ENCODE measurements at regions not wholly inside any gene's neighbourhood (a gene's known extent, or its start where the extent isn't known, plus 50 kb on each side); places are given as distances from the start of the nearest gene placed in this dataset.

DNA sequence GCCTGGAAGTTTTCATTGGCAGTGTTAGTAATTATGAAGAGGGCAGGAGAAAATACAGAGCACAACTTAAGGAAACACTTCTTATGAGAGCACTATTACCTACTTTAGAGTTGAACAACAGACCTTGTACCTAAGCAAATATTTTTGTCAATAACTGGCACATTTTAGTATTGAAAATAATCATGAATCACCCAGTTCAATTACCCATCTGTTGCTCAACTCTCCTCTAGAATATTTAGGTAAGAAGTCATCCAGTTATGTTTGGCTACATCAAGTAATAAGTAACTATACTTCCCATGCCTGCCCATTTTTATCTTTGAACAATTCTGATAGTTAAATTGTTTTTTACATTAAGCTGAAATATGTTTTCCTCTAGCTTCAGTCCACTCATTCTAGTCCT, 893.4 kb downstream of the DIAPH3 start:
- DNase-seq (ENCODE audit: extremely low read depth, low read depth) = no peak
- H3K4me3 ChIP-seq (replicated peaks; ENCODE audit: low read depth, low read length) = no peak overlapping the region
- no peak for TF ChIP-seq CTCF (IDR thresholded peaks at IDR 0.05; ENCODE audit: low read depth, low read length, missing control alignments)

- H3K4me3 ChIP-seq (replicated peaks; ENCODE audit: low read depth, low read length) = no peak overlapping the region
- TF ChIP-seq CTCF (IDR thresholded peaks at IDR 0.05; ENCODE audit: low read depth, low read length, missing control alignments) = no peak
- no peak for DNase-seq (ENCODE audit: extremely low read depth, low read depth)
These were observed 888.6 kb downstream of the DIAPH3 start for GRCh38 chr13:59274958-59275727.

DNA sequence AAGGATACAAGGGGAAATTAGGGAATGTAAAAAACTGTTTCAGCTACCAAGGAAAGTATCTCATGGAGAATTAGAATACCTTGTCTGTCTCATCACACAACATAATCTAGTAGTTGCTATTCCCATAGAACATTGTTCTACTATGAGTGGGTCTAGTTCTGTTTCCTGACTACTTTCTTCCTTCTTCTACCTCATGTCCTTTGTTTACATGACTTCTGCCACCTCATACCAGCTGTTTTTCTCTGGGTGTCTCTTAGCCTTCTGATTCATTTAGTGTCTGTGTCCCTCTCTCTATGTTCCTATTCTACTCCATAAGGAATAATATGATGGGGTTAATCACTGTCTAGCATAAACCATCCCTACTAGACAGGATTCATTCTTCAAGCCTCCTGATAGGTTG, 887.3 kb downstream of the DIAPH3 start:
- H3K4me3 ChIP-seq (replicated peaks; ENCODE audit: low read depth, low read length) = no peak overlapping the region
- TF ChIP-seq CTCF (IDR thresholded peaks at IDR 0.05; ENCODE audit: low read depth, low read length, missing control alignments) = no peak
- no peak for DNase-seq (ENCODE audit: extremely low read depth, low read depth)

GRCh38 chr13:59277106-59277505, 886.6 kb downstream of the DIAPH3 start:
- H3K4me3 ChIP-seq (replicated peaks; ENCODE audit: low read depth, low read length) = no peak overlapping the region
- TF ChIP-seq CTCF (IDR thresholded peaks at IDR 0.05; ENCODE audit: low read depth, low read length, missing control alignments) = no peak
- DNase-seq (ENCODE audit: extremely low read depth, low read depth) = no peak

DNA sequence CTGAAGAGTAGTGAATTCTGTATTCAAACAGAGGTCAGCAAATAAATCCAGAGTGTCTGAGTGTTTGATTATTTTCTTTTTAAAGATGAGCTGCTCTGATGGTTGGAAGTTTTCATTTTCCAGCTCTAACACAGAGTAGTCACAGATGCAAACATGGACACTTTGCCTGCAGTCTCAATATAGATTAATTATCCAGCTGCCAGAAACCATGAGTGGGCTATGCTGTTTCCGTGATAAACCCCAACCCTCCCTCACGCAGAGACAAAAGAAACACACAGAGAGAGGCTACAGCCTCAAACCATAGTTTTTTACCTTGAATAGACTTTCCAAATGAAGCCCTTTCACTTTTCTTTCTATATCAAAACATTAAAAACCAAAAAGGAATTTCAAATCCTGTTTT, 884.7 kb downstream of the DIAPH3 start:
- DNase-seq (ENCODE audit: extremely low read depth, low read depth) = no peak
- TF ChIP-seq CTCF (IDR thresholded peaks at IDR 0.05; ENCODE audit: low read depth, low read length, missing control alignments) = no peak
- no peak overlapping the region for H3K4me3 ChIP-seq (replicated peaks; ENCODE audit: low read depth, low read length)

DNA sequence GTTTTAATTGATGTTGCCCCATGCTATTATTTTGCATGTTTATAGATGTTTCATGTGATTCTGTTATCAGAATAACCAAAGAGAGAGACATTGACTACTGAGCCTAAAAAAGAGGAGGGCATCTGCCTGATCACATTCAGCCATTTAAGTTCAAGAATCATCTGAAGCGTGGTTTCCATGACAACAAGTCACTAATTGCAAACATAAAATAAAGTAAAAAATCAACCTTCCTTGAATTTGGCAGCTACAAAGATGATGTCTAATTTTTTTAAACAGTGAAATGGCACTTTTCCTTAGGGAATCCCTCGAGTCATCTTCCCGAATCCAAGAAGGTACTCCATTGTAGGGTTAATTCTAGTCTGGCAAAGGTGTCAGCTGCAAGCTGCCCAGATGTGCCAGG, 884.2 kb downstream of the DIAPH3 start:
- no peak overlapping the region for H3K4me3 ChIP-seq (replicated peaks; ENCODE audit: low read depth, low read length)
- no peak for TF ChIP-seq CTCF (IDR thresholded peaks at IDR 0.05; ENCODE audit: low read depth, low read length, missing control alignments)
- DNase-seq (ENCODE audit: extremely low read depth, low read depth) = no peak

DNA sequence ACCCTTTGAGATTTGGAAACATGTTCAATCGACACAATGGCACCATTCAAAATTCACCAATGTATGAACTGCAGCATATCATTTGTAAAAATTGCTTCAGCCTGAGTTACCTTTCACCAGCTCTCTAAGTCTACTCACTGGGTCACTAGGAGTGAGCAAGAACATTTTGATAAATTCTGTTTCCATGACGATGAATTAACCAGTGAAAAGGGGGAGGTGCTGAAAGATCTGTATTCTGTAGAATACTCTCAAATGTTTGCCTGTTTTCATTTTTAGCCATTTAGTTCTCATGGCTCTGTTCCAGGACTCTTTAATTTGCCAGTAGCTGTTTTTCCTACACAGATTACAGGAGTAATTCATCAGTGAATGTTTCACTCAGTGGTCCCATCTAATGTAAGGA, 883.4 kb downstream of the DIAPH3 start:
- DNase-seq (ENCODE audit: extremely low read depth, low read depth) = no peak
- H3K4me3 ChIP-seq (replicated peaks; ENCODE audit: low read depth, low read length) = no peak overlapping the region
- no peak for TF ChIP-seq CTCF (IDR thresholded peaks at IDR 0.05; ENCODE audit: low read depth, low read length, missing control alignments)
